Loucy (cell line): ENCODE measurements at regions not wholly inside any gene's neighbourhood (a gene's known extent, or its start where the extent isn't known, plus 50 kb on each side); places are given as distances from the start of the nearest gene placed in this dataset.

Source experiments
- H2AFZ ChIP-seq: fragments of 200-600 bp; sonication (generic); 2 replicates; pipeline ENCODE4 v1.6.0; 2016; ENCODE audit warnings: antibody characterized with exemption, mild to moderate bottlenecking, low read length, moderate library complexity
- H3F3A ChIP-seq: fragments of 200-600 bp; 2 replicates; pipeline ENCODE4 v1.6.0; 2016; ENCODE audit warnings: antibody characterized with exemption, low read depth, mild to moderate bottlenecking
- H3K27me3 ChIP-seq: fragments of 200-600 bp; sonication (generic); 2 replicates; pipeline ENCODE4 v1.6.1; 2014; ENCODE audit warnings: low read length, mild to moderate bottlenecking; ENCODE audit not compliant: insufficient read depth, poor library complexity, severe bottlenecking
- H3K36me3 ChIP-seq: fragments of 200-600 bp; sonication (generic); 2 replicates; pipeline ENCODE4 v1.6.1; 2016; ENCODE audit warnings: low read length; ENCODE audit not compliant: insufficient read depth
- H3K4me1 ChIP-seq: fragments of 200-600 bp; sonication (generic); 2 replicates; pipeline ENCODE4 v1.5.1; 2014; ENCODE audit warnings: low read length, mild to moderate bottlenecking; ENCODE audit not compliant: insufficient read depth, poor library complexity, severe bottlenecking
- H3K4me2 ChIP-seq: fragments of 200-600 bp; sonication (generic); 2 replicates; pipeline ENCODE4 v1.6.0; 2014; ENCODE audit warnings: antibody characterized with exemption, low read length, low read depth, mild to moderate bottlenecking; ENCODE audit not compliant: poor library complexity, severe bottlenecking
- H3K4me3 ChIP-seq: fragments of 200-600 bp; sonication (generic); 2 replicates; pipeline ENCODE4 v1.5.1; 2014; ENCODE audit warnings: low read length, mild to moderate bottlenecking, mixed read lengths; ENCODE audit not compliant: poor library complexity, severe bottlenecking
- H3K79me2 ChIP-seq: fragments of 200-600 bp; sonication (generic); 2 replicates; pipeline ENCODE4 v1.6.1; 2014; ENCODE audit warnings: low read length; ENCODE audit not compliant: insufficient read depth
- H3K9ac ChIP-seq: fragments of 200-600 bp; sonication (generic); 2 replicates; pipeline ENCODE4 v1.6.0; 2014; ENCODE audit warnings: mild to moderate bottlenecking, low read depth, low read length, moderate library complexity; ENCODE audit not compliant: poor library complexity, severe bottlenecking
- H3K9me2 ChIP-seq: fragments of 200-600 bp; sonication (generic); replicated peaks from 2 replicates; pipeline ENCODE4 v1.6.1; 2016; ENCODE audit warnings: low read depth, low read length, mixed read lengths
- H3K9me3 ChIP-seq: fragments of 200-600 bp; sonication (generic); 2 replicates; pipeline ENCODE4 v1.6.1; 2014; ENCODE audit warnings: mild to moderate bottlenecking, antibody characterized with exemption, low read length, low read depth; ENCODE audit not compliant: insufficient read depth
- H4K20me1 ChIP-seq: fragments of 200-600 bp; sonication (generic); 2 replicates; pipeline ENCODE4 v1.6.0; 2014; ENCODE audit warnings: antibody characterized with exemption, low read length, mild to moderate bottlenecking; ENCODE audit not compliant: insufficient read depth, poor library complexity, severe bottlenecking
- EZH2phosphoT487 ChIP-seq: fragments of 200-600 bp; IDR thresholded peaks from 2 replicates; pipeline ENCODE4 v1.6.1; 2018; ENCODE audit warnings: antibody characterized with exemption, mild to moderate bottlenecking, moderate library complexity, borderline replicate concordance
- TF ChIP-seq, protein P1 (sequence below): fragments of 200-600 bp; sonication (generic); conservative IDR thresholded peaks from 2 replicates; pipeline ENCODE4 v1.5.1; 2014; ENCODE audit warnings: mild to moderate bottlenecking, antibody characterized with exemption, low read length

DNA sequence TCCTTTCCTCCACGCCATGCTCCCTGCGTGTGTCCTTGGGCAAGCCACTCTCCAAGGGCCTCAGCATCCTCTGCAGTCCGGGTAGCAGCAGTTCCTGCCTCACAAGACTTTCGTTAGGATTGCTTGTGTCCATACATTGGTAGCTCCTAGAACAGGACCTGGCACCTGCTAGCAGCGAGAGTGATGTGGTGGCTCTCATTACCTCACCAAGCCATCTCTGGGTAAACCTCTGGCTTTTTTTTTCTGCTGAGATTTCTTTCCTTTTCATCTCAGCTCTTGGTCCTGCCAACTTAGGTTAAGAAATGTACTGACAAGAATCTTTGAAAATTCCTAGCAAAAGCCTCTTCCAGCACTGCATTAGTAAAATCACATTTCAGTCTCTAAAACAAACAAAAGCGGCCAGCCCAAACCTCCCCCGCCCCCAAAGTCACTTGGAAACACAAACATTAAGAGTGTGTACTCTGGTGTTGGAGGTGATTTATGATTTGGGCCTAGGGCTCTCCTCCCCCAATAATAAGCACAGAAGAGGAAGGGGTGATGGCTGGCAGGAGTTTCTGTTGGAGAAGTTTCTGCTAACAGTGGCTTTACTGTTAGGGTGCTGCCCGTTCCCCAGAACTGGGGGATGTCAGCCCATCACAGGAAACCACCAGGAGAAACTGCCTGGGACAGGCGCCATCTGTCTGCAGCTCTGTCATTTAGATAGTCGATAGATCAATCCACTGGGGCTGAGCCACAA lies 199.2 kb downstream of the CD83 start:
- H2AFZ ChIP-seq: no peak overlapping the region

DNA sequence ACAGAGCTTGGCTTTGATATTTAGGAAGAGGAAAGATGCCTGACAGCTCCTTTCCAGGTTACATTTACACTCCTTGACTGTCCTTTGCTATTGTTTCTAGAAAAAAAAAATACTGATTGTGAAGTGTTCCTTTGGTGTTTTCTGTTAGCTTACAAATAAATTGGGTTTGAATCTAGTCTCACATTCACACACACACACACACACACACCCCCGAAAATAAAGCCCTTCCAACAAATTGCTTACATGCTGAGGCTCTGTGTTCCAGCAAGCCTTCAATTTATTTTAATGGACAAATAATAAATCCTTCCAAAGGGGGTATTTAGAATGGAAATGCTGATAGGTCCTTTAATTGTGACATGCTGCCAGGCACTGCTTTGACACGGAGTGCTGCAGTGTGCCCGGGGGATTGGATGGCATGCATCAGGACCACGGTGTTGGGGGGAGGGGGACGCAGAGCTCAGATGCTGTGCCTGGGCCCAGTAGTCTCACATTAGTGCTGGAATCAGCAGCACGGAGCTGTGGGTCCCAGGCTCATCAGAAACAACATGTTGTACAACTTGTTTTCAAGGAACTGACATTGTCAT lies 199.9 kb downstream of the CD83 start:
- H3K27me3 ChIP-seq: no peaks in the 10 kb centered on the region
- TF ChIP-seq EZH2phosphoT487: no peak
- TF ChIP-seq, protein P1, sequence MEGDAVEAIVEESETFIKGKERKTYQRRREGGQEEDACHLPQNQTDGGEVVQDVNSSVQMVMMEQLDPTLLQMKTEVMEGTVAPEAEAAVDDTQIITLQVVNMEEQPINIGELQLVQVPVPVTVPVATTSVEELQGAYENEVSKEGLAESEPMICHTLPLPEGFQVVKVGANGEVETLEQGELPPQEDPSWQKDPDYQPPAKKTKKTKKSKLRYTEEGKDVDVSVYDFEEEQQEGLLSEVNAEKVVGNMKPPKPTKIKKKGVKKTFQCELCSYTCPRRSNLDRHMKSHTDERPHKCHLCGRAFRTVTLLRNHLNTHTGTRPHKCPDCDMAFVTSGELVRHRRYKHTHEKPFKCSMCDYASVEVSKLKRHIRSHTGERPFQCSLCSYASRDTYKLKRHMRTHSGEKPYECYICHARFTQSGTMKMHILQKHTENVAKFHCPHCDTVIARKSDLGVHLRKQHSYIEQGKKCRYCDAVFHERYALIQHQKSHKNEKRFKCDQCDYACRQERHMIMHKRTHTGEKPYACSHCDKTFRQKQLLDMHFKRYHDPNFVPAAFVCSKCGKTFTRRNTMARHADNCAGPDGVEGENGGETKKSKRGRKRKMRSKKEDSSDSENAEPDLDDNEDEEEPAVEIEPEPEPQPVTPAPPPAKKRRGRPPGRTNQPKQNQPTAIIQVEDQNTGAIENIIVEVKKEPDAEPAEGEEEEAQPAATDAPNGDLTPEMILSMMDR: no peak
- no peak overlapping the region for H2AFZ ChIP-seq

More for the DNA sequence above, 199.2 kb downstream of the CD83 start:
- no peak for TF ChIP-seq EZH2phosphoT487
- TF ChIP-seq, protein P1: peak; percentile 58
- peaks cover 59% of the 10 kb centered on the region for H3K4me1 ChIP-seq
- H3K79me2 ChIP-seq: no peaks in the 10 kb centered on the region
- no peak overlapping the region for H3K4me3 ChIP-seq
- no peaks in the 10 kb centered on the region for H3K36me3 ChIP-seq
- H4K20me1 ChIP-seq: no peaks in the 10 kb centered on the region
- peak overlapping the region; percentile 62 for H3K9ac ChIP-seq
- no peaks in the 10 kb centered on the region for H3K27me3 ChIP-seq
- peak overlapping the region; percentile 43 for H3K4me2 ChIP-seq
- H3K9me3 ChIP-seq: no peaks in the 10 kb centered on the region
- H3K9me2 ChIP-seq: no peaks in the 10 kb centered on the region
- no peaks in the 10 kb centered on the region for H3F3A ChIP-seq

DNA sequence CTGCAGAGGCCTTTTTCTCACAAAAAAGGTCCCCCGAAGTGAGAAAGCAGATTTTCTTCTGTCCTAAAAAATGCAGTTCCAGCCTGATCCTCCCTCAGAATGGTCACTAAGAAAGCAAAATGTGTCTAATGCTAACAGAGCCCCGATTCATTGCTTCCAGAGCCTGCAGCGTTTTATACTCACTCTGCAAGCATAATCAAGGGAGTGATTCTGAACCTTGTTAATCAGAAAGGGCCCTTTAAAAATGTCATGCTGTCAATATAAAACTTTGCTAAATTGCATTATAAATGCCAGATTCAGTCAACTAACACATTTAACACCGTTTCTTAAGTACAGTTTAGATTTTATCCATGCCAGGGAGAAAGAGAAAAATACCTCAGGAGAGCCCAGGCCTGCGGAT lies 202.8 kb downstream of the CD83 start:
- TF ChIP-seq EZH2phosphoT487: no peak
- TF ChIP-seq, protein P1: no peak
- H3K4me1 ChIP-seq: peaks cover 66% of the 10 kb centered on the region
- H3K9ac ChIP-seq: peak overlapping the region; percentile 28
- H3K79me2 ChIP-seq: no peaks in the 10 kb centered on the region
- no peaks in the 10 kb centered on the region for H3K27me3 ChIP-seq
- no peaks in the 10 kb centered on the region for H3K9me3 ChIP-seq
- no peaks in the 10 kb centered on the region for H4K20me1 ChIP-seq
- no peaks in the 10 kb centered on the region for H3K9me2 ChIP-seq
- H3K36me3 ChIP-seq: no peaks in the 10 kb centered on the region
- no peaks in the 10 kb centered on the region for H3F3A ChIP-seq
- no peak overlapping the region for H3K4me3 ChIP-seq
- H3K4me2 ChIP-seq: no peak overlapping the region
- H2AFZ ChIP-seq: peak overlapping the region; percentile 8; the same call in 1 of the 2 replicates

More for the DNA sequence above, 199.9 kb downstream of the CD83 start:
- Histone ChIP-seq H3K36me3 (no peaks in the 10 kb centered on the region), H3K4me3 (no peak overlapping the region), H3K4me2 (peak overlapping the region; percentile 43), H3K79me2 (no peaks in the 10 kb centered on the region), H3K9me2 (no peaks in the 10 kb centered on the region), H3K9me3 (no peaks in the 10 kb centered on the region), H3K4me1 (peaks cover 65% of the 10 kb centered on the region), H3K9ac (peak overlapping the region; percentile 62), H3F3A (no peaks in the 10 kb centered on the region), H4K20me1 (no peaks in the 10 kb centered on the region)
